ENCODE measurements at regions not wholly inside any gene's neighbourhood (a gene's known extent, or its start where the extent isn't known, plus 50 kb on each side); places are given as distances from the start of the nearest gene placed in this dataset.

DNA sequence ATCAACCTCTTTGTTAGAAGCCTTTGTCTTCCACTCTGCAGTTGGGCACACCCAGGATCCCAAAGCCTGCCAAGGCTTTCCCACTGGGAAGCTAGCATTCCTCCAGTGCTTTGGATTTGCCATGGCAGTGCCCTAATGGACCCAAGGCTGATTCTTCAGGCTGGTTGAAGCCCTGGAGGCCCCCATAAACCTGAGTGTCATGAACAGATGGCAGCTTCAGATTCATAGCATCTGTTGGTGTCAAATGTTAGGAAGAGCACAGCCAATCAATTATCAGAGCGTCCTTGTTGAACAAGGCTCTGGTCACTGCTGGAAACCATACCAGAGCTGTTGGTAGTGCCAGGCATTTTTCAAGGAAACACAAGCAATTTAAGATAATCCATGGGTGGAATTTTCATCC is 241.1 kb upstream of the KLF4 start:
- no peak for DNase-seq

DNA sequence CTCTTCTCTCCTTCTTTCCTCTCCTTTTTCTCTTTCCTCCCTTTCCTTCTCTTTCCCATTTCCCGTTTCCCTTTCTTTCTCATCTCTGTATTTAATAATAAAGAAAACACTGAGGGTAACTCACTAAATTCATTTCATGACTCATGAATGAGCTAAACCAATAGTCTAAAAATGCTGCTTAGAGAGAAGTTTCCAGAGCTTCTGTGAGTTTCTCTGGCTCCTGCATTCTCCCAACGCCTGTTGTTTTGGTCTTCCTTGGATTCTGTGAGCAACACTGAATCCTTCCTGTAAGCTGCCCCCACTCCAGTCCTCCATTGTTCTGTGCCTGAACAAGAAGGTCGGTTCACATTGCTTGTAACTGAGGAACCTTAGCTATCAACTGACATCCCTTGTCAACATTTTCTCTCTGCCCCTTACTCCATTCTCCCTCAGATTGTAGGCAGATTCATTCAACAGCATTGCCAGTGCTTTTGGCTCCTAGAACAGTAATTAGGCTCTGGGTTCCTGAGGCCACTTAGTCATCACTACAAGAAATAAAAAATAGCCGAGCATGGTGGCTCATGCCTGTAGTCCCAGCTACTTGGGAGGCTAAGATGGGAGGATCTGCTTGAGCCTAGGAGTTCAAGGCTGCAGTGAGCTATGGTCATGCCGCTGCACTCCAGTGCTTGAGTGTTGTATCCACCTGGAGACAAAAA is 237.7 kb upstream of the KLF4 start:
- DNase-seq, result no peak

DNA sequence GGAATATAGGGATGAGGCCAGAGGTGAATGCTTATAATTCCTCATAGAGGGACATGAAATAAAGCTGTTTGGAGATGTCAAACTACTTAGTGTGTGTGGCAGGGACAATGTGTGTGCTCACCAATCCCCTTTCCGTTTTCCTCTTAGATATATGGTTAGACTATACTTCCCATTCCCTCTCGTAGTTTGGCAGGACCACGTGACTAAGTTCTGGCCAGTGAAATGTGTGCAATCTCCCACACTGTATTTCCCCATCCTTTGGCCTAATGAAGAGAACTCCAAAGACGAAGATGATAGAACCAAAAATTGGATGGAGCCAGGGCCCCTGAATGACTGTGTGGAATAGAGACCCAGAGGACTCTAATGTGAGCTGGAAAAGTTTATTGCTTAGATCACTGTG is 233.4 kb upstream of the KLF4 start:
- no peak for DNase-seq

DNA sequence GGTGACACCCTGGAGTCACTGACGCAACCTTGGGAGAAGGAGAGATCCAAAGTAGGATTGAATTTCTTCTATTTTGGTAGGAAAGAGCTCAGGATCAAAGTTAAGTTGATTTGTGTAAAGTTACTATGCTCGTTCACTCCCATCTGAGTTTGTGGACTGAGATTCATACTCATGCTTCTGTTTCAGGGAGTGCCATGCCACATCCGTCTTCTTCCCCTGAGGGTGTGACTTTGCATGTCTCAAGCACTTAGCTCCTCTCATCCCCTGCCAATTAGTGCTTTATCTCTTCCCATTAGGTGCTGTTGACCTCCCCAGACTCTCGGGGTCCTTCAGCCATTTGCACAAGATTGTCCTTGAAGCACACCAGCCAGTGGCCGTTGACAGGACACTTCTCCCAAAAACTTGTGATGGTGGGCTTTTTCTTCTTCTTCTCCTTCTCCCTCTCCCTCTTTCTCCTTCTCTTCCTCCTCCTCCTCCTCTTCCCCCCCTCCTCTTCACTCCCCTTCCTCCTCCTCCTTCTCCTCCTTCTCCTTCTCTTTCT is 232.2 kb upstream of the KLF4 start:
- no peak for DNase-seq

DNA sequence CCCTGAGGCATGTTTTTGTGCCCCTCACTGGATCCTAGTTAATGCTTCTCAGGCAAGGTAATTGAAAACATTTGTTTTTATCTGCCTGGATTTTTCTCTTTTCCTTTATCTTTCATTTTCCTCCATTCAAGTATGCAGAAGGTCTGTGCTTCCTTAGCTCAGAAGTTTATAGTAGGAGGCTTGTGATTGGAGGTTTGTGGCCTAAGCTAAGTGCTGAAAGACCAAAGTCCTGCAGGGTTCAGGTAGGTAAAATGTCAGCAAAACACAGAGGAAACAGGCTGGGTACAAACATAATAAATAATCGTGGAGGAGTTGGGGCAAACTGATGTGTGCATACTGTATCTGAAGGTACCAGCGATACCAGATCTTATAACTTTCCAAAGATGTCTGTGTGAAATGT is 230.9 kb upstream of the KLF4 start:
- DNase-seq, result no peak

DNA sequence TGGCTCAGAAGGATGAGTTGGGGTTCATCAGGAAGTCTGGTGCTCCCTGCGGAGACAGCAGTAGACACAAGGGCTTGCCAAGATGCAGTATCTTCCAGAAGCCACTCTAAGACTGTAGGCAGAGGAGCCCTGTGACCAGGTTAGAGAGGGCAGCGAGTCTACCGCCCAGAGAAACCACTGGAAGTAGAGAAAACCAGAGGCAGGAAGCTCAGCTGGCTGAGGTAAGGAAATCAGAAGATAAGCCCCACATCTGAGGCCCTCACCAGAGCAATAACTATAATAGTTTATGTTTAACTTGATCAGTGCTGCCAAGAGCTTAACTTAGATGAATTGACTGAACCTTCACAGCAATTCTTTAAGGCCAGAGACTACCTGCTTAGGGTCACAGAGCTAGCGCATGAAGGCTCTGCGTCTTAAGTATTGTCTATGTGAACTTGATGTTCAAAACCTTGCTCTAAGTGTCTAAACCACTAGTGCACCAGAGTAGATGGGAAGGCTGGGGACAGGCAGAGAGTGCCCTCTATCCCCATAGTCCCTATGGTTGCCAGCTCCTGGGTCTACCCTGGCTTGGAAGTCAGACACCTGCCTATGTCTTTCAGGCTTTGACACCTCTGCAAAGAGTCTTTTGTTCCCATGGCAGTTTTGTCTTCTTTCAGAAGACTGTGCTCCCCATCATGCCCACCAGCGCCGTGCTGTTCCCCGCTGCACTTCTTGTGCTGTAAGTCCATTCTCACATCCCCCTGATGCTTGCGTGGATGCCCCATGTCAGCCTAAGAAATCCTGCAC is 228.2 kb upstream of the KLF4 start:
- DNase-seq, result no peak

DNA sequence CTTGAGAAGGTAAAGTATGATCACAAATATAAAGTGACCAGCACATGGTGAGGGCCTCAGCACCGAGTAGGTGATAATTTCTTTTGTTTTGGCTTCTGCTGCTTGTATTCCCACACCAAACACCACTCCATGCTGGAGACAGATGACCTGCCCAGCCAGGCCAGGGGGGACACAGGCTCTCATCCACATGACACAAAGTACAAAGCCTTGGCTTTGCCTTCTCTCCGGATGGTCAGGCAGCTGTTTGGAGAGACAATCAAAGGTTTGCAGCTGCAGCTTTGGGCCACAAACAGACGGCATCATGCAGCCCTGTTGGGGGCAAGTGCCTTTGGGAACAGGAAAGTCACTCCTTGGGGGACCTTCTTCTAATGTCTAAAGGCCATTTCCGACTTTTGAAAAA is 226.2 kb upstream of the KLF4 start:
- DNase-seq, result no peak

DNA sequence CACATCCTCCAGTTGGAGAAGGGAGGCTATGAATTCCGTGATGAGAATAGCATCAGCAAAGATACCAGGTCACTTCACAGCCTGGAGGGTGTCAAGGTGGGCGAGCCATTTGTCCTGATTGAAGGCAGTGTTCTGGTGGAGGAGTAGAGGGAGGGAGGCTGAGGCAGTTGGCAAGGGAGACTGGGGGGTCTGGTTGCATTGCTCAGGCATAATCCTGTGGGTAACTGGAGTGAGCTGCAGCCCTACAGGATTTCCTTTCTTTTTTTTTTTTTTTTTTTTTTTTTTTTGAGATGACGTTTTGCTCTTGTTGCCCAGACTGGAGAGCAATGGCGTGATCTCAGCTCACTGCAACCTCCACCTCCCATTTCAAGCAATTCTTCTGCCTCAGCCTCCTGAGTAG is 223.9 kb upstream of the KLF4 start:
- DNase-seq, result no peak

DNA sequence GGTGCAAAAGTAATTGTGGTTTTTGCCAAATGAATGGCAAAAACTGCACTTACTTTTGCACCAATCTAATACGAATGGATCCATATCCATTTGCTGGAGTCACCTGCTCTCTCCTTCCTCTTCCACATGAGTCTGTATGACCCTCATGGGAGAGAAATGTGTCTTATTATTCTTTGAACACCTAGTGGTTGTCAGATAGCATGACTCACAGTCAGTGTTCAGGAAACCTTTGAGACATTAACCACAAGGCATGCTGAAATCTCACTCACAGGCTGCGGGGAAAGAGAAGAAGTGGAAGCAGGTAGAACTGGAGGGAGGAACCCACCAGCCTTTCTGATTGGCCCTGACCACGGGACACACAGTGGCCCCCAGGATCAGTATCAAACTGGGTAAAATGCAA is 222.8 kb upstream of the KLF4 start:
- no peak for DNase-seq

DNA sequence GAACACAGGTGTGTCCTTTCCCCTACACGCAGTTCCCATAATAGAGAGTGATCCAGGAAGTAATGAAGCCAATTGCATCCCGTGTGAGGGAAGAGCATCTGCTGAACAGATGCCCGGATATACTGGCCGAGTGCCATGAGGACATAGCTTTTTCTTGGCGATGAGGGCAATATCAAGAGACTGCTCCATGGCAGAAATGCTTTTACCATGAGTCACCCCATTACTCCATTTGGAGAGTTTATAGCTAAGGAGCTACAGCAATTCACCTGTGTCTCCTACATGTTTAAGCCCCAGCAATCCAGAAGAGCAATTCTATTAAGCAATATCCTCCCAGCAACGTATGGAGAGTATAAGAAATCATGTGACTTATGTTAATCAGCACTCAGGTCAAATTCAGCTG is 222.0 kb upstream of the KLF4 start:
- no peak for DNase-seq

DNA sequence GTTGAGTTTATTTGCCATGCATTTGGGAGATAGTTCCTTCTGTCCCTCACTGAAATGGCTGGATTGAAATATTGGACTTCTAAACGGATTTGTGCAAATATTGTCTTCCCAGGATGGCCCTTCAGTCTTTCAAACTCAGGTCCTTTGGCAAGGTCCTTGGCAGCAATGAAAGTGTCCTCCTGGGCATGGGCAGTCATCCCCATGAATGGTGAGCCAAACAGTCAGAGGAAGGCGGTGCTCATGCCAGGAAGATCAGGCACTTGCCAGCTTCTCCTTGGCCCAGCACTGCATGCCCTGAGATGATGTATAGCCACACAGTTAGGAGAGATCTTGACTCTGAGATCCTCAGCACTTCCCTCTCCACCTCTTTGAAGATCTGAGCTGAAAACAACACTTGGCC is 221.4 kb upstream of the KLF4 start:
- DNase-seq, result no peak

DNA sequence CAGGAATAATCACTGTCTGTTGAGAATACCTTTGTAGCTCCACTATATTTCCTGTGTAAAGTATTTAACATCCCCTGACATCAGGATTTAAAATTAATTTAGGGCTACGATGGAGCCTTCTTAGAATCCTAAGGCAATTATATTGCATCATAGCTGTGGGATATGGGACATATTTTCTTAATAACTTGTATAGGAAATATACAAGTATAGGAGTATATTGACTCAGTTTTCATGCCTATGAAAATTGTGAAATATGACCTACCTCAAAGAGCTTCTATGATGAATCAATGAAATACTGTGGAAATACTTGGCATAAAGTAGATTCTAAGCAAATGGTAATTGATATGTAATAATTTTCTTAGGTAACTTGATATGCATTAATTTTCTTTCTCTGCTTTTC is 221.0 kb upstream of the KLF4 start:
- DNase-seq, result no peak

DNA sequence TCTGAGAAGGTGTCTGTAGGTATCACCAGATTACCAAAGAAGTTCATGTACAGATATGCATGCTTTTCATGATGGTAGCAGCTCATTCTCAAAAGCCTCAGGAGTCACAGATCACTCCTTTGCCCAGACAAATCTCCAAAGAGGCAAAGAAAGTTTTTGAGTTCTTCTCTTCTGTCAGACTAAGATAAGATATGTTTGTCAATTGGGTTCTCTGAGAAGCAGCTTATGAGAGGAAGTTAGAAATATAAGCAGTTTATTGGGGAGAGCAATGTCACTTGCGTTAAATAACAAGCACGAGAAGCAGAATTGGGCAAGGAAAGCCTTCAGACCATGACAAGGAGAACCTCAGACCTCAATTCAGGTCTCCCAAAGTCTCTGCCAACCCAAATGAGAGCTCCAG is 219.2 kb upstream of the KLF4 start:
- no peak for DNase-seq

DNA sequence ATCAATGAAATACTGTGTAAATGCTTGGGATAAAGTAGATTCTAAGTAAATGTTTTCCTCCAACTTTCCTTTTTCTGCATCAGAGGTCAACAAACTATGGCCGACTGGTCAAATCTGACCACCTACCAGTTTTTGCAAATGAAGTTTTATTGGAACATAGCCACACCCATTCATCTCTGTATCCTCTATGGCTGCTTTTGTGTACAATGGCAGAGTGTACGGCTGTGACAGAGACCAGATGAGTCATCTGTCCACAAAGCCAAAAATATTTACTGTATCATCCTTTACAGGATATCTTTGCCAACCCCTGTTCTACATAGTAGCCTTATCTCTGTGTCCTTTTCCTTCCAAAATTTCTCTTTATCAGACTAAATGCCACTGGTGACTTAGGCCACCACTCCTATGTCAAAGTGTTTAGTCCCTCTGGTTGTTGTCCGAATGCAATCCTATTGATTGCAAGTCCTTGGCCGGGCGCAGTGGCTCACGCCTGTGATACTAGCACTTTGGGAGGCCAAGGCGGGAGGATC is 218.4 kb upstream of the KLF4 start:
- DNase-seq, result no peak

DNA sequence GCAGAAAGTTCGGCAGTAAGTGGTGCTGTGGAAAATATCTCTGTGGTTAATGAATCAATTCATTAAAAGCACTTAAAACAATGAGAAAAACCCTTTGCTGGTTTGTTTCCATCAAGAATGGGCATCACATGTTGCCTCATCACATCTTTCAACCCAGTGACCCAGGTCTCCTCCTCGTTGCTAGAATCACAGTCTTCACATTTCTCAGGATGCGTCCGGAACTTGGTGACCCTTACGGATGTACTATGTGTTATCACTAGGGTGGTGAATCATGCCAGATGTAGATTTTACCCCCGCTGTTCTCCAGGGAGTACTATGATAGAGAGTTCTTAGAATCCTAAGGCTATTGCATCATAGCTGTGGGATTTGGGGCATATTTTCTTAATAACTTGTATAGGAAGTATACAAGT is 217.9 kb upstream of the KLF4 start:
- no peak for DNase-seq

DNA sequence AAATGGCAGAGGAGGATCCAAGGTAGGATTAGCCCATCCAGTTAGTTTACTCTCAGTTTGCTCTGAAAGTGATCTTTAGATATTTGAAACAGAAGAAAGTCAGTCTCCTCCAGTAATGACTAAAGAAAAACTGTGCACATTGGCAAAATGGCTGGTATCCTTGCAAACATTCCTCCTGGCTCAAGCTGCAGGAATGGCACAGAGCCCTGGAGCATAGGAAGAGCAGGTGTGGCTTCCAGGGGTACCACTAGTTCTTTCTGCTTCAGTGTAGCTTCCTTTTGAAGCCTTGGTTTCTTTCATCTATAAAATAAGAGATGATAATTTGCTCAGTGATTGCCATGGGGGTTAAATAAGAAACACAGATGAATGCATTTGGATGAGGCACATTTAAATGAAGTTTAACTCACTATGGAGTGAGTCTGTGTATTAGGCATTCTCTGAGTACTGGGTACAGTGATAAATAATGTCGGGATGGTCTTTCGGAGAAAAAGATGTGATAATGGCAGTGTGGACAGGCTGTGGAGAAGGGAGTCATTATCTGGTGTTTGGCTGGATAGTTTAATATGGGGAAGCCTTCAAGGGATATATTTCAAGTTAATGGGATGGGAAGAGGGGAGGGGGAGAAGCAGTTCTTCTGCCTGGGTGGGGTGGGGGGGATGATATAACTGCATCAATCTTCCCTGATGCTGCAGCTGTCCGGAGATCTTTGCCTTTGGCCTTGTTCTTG is 217.3 kb upstream of the KLF4 start:
- DNase-seq, result no peak

DNA sequence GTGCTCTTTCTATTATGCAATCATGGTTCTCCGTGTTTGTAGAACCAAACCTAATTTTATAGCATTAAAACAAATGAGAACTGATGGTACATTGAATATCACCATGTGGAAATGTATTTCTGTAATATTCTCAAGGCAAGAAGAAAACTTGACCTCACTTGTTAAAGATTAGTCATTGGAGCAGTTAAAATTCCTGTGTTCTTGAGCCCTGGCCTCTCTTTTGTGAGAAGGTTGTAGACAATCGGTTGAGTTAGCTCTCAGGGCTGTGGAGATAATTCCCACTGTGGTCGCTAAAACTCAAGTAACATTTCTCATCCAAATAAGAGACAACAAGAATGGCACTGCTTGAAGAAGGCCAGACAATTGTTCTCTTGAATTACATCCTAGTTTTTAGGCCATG is 216.0 kb upstream of the KLF4 start:
- no peak for DNase-seq

DNA sequence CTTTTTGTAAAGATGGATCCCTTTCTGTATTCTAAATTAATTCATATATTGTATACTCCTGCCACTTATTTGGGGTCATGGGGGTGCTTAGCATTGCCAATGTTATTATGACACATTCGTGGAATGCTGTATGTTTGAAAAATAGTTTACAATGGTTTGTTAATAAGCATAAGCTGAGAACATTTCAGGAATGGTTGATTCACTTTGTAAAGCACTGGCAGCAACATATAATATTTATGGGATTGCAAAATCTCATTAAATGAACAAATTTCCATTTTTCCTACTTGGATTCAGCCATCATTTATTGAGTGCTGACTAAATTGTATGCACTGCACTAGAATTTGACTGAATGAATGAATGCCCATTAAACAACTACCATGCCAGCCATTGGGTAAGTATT is 215.2 kb upstream of the KLF4 start:
- DNase-seq, result no peak

DNA sequence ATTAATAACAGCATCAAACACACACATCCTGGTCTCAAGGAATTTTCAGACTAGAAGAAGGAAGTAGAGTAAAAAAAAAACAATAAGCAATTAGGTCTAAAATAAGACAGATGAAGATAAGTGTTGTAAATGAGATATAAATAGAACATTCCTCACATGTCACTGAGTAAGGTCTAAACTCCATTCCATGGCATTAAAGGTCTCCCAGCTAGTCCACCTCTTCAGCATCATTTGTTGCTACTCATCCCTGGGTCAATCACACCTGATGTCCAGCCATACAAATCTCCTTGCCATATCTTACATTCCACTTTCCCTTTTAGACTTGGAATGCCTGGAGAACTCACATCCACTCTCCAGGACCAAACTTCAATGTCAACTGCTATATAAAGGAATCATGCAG is 214.1 kb upstream of the KLF4 start:
- no peak for DNase-seq

DNA sequence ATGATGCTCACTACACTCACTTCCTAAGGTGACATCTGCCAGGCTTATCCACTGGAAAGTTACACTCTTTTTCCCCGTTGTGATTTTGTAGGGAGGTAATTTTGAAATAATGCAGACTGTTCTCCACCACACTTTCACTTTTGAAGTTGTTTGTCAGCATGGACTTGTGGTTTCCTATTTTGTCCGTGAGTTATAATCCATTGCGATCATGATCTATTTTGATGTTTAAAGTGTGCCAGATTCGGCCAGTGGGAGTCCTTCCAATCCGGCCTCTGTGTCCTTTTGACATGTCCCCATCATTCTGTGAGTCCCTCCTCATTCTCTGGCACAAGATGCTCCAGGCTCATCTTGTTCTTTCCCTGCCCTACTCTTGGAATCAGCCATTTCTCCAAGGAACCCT is 211.3 kb upstream of the KLF4 start:
- no peak for DNase-seq

DNA sequence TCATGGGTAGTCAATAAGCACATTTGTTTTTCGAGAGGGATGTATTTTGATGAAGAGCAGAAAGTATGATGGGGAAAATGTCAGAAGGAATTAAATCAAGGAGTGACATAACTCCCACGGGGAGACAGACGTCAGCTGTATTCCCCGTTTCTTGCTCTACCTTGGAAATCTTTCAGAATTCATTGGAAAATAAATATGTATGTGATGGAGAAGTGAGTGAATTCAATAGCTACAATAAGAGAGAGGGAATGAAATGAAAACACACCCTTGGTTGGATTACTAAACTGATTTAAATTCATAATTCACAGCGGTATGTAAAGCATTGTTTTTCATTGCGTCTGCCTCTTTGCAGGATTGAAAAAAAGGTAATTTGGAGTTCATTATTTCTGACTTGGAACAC is 209.7 kb upstream of the KLF4 start:
- DNase-seq, result no peak

DNA sequence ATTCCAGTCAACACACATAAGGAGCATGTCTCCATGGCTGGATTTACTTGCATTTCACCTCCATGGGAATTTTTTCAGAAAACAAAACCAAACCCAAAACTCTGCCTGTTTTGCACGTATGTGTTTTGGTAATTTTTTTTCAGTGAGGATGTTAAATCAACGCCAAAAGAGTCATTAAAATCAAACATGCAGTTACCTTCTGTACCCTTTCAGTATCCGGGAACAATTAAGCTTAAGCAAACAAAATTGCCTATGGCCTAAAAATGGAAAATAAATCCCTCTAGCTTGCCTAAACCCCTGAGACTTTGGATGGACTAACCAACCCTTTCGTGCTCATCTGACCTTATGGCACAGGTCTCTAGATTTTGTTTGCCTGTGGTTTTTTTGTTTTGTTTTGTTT is 209.2 kb upstream of the KLF4 start:
- no peak for DNase-seq

DNA sequence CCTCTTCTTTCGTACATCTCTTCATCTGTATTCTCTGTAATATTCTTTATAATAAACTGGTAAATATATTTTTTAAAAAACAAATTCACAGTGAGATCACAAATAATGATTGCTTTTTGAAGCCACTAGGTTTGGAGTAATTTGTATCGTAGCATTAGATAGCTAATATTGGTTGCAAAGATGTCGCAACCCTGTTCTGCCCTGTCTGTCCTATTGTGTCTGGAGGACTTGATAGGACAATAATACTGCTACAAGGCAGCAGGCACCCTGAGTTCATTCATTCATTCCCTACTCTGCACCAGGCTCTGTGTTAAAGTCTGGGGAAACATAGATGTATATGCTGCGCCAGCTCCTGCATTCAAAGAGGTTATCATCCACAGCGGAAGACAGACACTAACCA is 206.7 kb upstream of the KLF4 start:
- no peak for DNase-seq

DNA sequence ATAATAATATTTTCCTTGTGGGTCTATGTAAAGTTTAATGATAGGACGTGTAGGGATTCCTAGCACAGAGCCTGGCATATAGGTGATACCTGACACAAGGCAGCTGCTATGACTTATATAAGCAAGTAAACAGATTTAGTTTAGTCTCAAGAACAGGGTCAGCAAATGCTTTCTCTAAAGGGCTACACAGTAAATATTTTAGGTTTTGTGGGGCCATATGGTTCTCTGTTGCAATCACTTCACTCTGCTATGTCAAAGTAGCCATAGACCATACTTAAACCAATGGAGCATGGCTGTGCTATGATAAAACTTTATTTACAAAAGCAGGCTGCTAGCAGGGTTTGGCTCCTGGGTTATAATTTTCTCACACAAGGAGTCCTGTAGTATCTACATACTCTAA is 204.8 kb upstream of the KLF4 start:
- no peak for DNase-seq

All from NCI-H345 (cell line).